IMR-90 (cell line): ENCODE measurements at regions not wholly inside any gene's neighbourhood (a gene's known extent, or its start where the extent isn't known, plus 50 kb on each side); places are given as distances from the start of the nearest gene placed in this dataset.
A peak's percentile ranks its signal among the peaks of the same experiment; 100 is the strongest.

ENCODE experiments used
- ATAC-seq: fragments of 200-7000 bp; cut with Tn5 transposase; 2 replicates; pipeline ENCODE4 v1.9.1; 2020; ENCODE audit warnings: low read depth, mild to moderate bottlenecking, moderate library complexity
- BruUV-seq: library from RNA; stranded (reverse); fragments of 400-500 nt; replicated peaks from 2 replicates; lab custom pipeline; 2021; lab: Mats Ljungman, UMichigan
- CTCF ChIA-PET: fragments of 300-600 bp; formaldehyde crosslinking; extraction: SDS; loops from one replicate; lab custom pipeline; 2021; ENCODE audit warnings: antibody characterized with exemption; lab: Yijun Ruan, JAX
- POLR2A ChIA-PET: fragments of 300-600 bp; sonication (Branson Sonifier 250); formaldehyde crosslinking; loops from one replicate; lab custom pipeline; 2022; ENCODE audit warnings: antibody characterized with exemption; ENCODE audit not compliant: unreplicated experiment; lab: Charles Lee
- DNase-seq: peaks from one replicate; pipeline ENCODE4 v3.0.0; 2013
- H2AFZ ChIP-seq: replicated peaks from 2 replicates; pipeline ENCODE3; 2013; ENCODE audit warnings: low read length, mild to moderate bottlenecking; ENCODE audit not compliant: poor library complexity
- H2AK5ac ChIP-seq: 2 replicates; pipeline ENCODE4 v1.6.1; 2013; ENCODE audit warnings: low read depth, low read length, inconsistent platforms
- H2AK9ac ChIP-seq: replicated peaks from 2 replicates; pipeline ENCODE3; 2013; ENCODE audit warnings: mild to moderate bottlenecking, low read depth, low read length, moderate library complexity; ENCODE audit not compliant: poor library complexity
- H2BK120ac ChIP-seq: 2 replicates; pipeline ENCODE4 v1.6.1; 2013; ENCODE audit warnings: low read depth, low read length, inconsistent platforms
- H2BK15ac ChIP-seq: 3 replicates; pipeline ENCODE4 v1.6.1; 2013; ENCODE audit warnings: low read depth, low read length, inconsistent platforms
- H2BK20ac ChIP-seq: 2 replicates; pipeline ENCODE4 v1.6.1; 2013; ENCODE audit warnings: low read depth, mild to moderate bottlenecking, inconsistent platforms, low read length, moderate library complexity
- H2BK5ac ChIP-seq: 2 replicates; pipeline ENCODE4 v1.6.1; 2013; ENCODE audit warnings: mild to moderate bottlenecking, low read depth, low read length, inconsistent platforms; ENCODE audit not compliant: poor library complexity, severe bottlenecking
- H3K14ac ChIP-seq: replicated peaks from 2 replicates; pipeline ENCODE4 v1.6.1; 2013; ENCODE audit warnings: low read depth, low read length, inconsistent platforms
- H3K18ac ChIP-seq: 2 replicates; pipeline ENCODE4 v1.6.1; 2013; ENCODE audit warnings: low read depth, low read length, control low read depth
- H3K23ac ChIP-seq: 2 replicates; pipeline ENCODE4 v1.6.1; 2013; ENCODE audit warnings: low read depth, low read length, inconsistent platforms
- H3K27ac ChIP-seq: 2 replicates; pipeline ENCODE4 v1.5.1; 2013; ENCODE audit warnings: mild to moderate bottlenecking, control low read depth, low read length; ENCODE audit not compliant: insufficient read depth
- H3K27me3 ChIP-seq: 2 replicates; pipeline ENCODE4 v1.6.1; 2013; ENCODE audit warnings: low read length; ENCODE audit not compliant: control insufficient read depth, insufficient read depth
- H3K36me3 ChIP-seq: 2 replicates; pipeline ENCODE4 v1.6.1; 2013; ENCODE audit warnings: low read length, mixed read lengths; ENCODE audit not compliant: control insufficient read depth, insufficient read depth
- H3K4ac ChIP-seq: 2 replicates; pipeline ENCODE4 v1.6.1; 2013; ENCODE audit warnings: low read depth, low read length, inconsistent platforms
- H3K4me1 ChIP-seq: 2 replicates; pipeline ENCODE4 v1.6.1; 2013; ENCODE audit warnings: low read length, mixed read lengths; ENCODE audit not compliant: control insufficient read depth, insufficient read depth
- H3K4me2 ChIP-seq: 2 replicates; pipeline ENCODE4 v1.6.1; 2013; ENCODE audit warnings: low read depth, mild to moderate bottlenecking, control low read depth, low read length, moderate library complexity
- H3K4me3 ChIP-seq: 2 replicates; pipeline ENCODE4 v1.5.1; 2013; ENCODE audit warnings: low read depth, mild to moderate bottlenecking, control low read depth, low read length, moderate library complexity; ENCODE audit not compliant: insufficient read depth
- H3K56ac ChIP-seq: 2 replicates; pipeline ENCODE4 v1.6.1; 2013; ENCODE audit warnings: low read length, inconsistent platforms; ENCODE audit not compliant: insufficient read depth; ENCODE audit errors: extremely low read depth
- H3K79me1 ChIP-seq, 2 experiments: 2 replicates each; pipeline ENCODE4 v1.6.1; 2013; ENCODE audit warnings: low read length in 2 of 2, inconsistent platforms in 1 of 2, low read depth in 1 of 2
- H3K9ac ChIP-seq: 2 replicates; pipeline ENCODE4 v1.6.1; 2013; ENCODE audit warnings: low read depth, low read length, control low read depth
- H3K9me1 ChIP-seq: 2 replicates; pipeline ENCODE4 v1.6.1; 2013; ENCODE audit warnings: low read length, inconsistent platforms; ENCODE audit not compliant: insufficient read depth
- H3K9me3 ChIP-seq: 2 replicates; pipeline ENCODE4 v1.6.1; 2013; ENCODE audit warnings: low read length; ENCODE audit not compliant: control insufficient read depth, insufficient read depth
- H4K20me1 ChIP-seq: 2 replicates; pipeline ENCODE4 v1.6.1; 2013; ENCODE audit warnings: low read length, inconsistent platforms; ENCODE audit not compliant: insufficient read depth
- H4K5ac ChIP-seq: 2 replicates; pipeline ENCODE4 v1.6.1; 2013; ENCODE audit warnings: mild to moderate bottlenecking, low read depth, low read length, control low read depth
- H4K8ac ChIP-seq, 2 experiments: 2 replicates each; pipeline ENCODE4 v1.6.1; 2013; ENCODE audit warnings: low read depth in 2 of 2, low read length in 2 of 2, control low read depth in 1 of 2, inconsistent platforms in 1 of 2
- H4K91ac ChIP-seq: 2 replicates; pipeline ENCODE4 v1.6.1; 2013; ENCODE audit warnings: low read depth, low read length, inconsistent platforms; ENCODE audit not compliant: insufficient read depth
- BHLHE40 ChIP-seq: fragments of 150-350 bp; IDR thresholded peaks from 2 replicates; pipeline ENCODE4 v1.6.1; 2016; ENCODE audit warnings: mild to moderate bottlenecking, low read depth, low read length
- CEBPB ChIP-seq: IDR thresholded peaks from 2 replicates; pipeline ENCODE4 v1.6.1; 2012; ENCODE audit warnings: low read depth, low read length, improper control_type of control experiment
- CHD1 ChIP-seq: IDR thresholded peaks from 2 replicates; pipeline ENCODE4 v1.6.1; 2012; ENCODE audit warnings: low read depth, low read length, improper control_type of control experiment
- ELK1 ChIP-seq: fragments of 150-350 bp; IDR thresholded peaks from 2 replicates; pipeline ENCODE4 v1.6.1; 2016; ENCODE audit warnings: low read depth, mild to moderate bottlenecking, low read length, moderate library complexity, borderline replicate concordance
- MAZ ChIP-seq: IDR thresholded peaks from 2 replicates; pipeline ENCODE4 v1.6.1; 2012; ENCODE audit warnings: low read depth, mild to moderate bottlenecking, low read length, improper control_type of control experiment, moderate library complexity, borderline replicate concordance
- NFE2L2 ChIP-seq: fragments of 150-350 bp; IDR thresholded peaks from 2 replicates; pipeline ENCODE4 v1.6.1; 2016; ENCODE audit warnings: low read depth, mild to moderate bottlenecking, low read length
- POLR2A ChIP-seq: IDR thresholded peaks from 2 replicates; pipeline ENCODE4 v1.6.1; 2012; ENCODE audit warnings: mild to moderate bottlenecking, low read depth, low read length
- RAD21 ChIP-seq: IDR thresholded peaks from 2 replicates; pipeline ENCODE4 v1.6.1; 2012; ENCODE audit warnings: low read length, improper control_type of control experiment
- RCOR1 ChIP-seq: IDR thresholded peaks from 2 replicates; pipeline ENCODE4 v1.6.1; 2012; ENCODE audit warnings: mild to moderate bottlenecking, low read length, improper control_type of control experiment; ENCODE audit not compliant: insufficient replicate concordance
- RFX5 ChIP-seq: IDR thresholded peaks from 2 replicates; pipeline ENCODE4 v1.8.0; 2012; ENCODE audit warnings: low read depth, mild to moderate bottlenecking, low read length, moderate library complexity
- WGBS, 2 experiments: methylation state at CpG; one replicate each; pipeline versions ENCODE4 v1.1.5 to v1.1.7; 2013; ENCODE audit warnings: missing lambda C conversion rate in 2 of 2; ENCODE audit not compliant: insufficient read length in 1 of 2; ENCODE audit errors: extremely low coverage in 2 of 2; 5-methylcytosine and 5-hydroxymethylcytosine counted together
- dilution Hi-C: fragments of 300-500 bp; cut with HindIII; formaldehyde crosslinking; loops from one replicate; pipeline ENCODE4 v1.14.3; 2018; ENCODE audit warnings: low sequenced_read_pairs; ENCODE audit not compliant: unreplicated experiment
- in situ Hi-C: fragments of 300-500 bp; cut with MboI; formaldehyde crosslinking; loops from 3 replicates; pipeline ENCODE4 v1.14.3; 2019; ENCODE audit warnings: low sequenced_read_pairs, inconsistent platforms, mixed read lengths
- intact Hi-C: fragments of 100-400 bp; cut with micrococcal nuclease; formaldehyde crosslinking; loops from 2 replicates; pipeline ENCODE4 v1.10.0; 2022
- TF ChIP-seq, protein P1 (sequence below): fragments of 150-350 bp; IDR thresholded peaks from 2 replicates; pipeline ENCODE4 v1.6.1; 2017; ENCODE audit warnings: mild to moderate bottlenecking, antibody characterized with exemption, low read length, low read depth
- TF ChIP-seq, protein P2 (sequence below): conservative IDR thresholded peaks from 2 replicates; pipeline ENCODE4 v1.5.1; 2012; ENCODE audit warnings: mild to moderate bottlenecking, low read depth, low read length, improper control_type of control experiment

GRCh38 chr14:40983604-40984003 lies 623.1 kb upstream of the LRFN5 start:
- H3K27me3 ChIP-seq, result no peaks in the 10 kb centered on the region
- peak; percentile 0 for DNase-seq
- WGBS, 2 experiments, result no CpG with 5 or more reads among the region's 3 CpGs
- no peak overlapping the region for H3K4me2 ChIP-seq
- no peak overlapping the region for H4K8ac ChIP-seq
- ChIA-PET CTCF (no interaction called here), POLR2A (no interaction called here)
- H2BK15ac ChIP-seq, result no peak overlapping the region
- no peak overlapping the region for H2BK5ac ChIP-seq
- H2BK120ac ChIP-seq, result no peak overlapping the region
- no peaks in the 10 kb centered on the region for H3K9me1 ChIP-seq
- BruUV-seq, result no TSS peak
- no peak overlapping the region for H2BK20ac ChIP-seq
- H3K36me3 ChIP-seq, result no peaks in the 10 kb centered on the region
- H3K9me3 ChIP-seq, result peaks cover 3% of the 10 kb centered on the region; the same call in 1 of the 2 replicates
- intact Hi-C loops (no loop called here), dilution Hi-C loops (no loop called here), in situ Hi-C loops (no loop called here)
- no peaks in the 10 kb centered on the region for H3K79me1 ChIP-seq
- no peak overlapping the region for H2AK9ac ChIP-seq
- no peak overlapping the region for H3K4me3 ChIP-seq
- no peak overlapping the region for H3K27ac ChIP-seq
- no peak overlapping the region for H4K5ac ChIP-seq
- H3K4me1 ChIP-seq, result no peaks in the 10 kb centered on the region
- H3K4ac ChIP-seq, result no peak overlapping the region
- no peak overlapping the region for H3K18ac ChIP-seq
- no peak overlapping the region for H2AK5ac ChIP-seq
- H3K23ac ChIP-seq, result no peak overlapping the region
- no peak overlapping the region for H3K56ac ChIP-seq
- H3K9ac ChIP-seq, result no peak overlapping the region
- no peak overlapping the region for H4K91ac ChIP-seq
- H3K14ac ChIP-seq, result no peak overlapping the region
- H4K20me1 ChIP-seq, result no peaks in the 10 kb centered on the region
- TF ChIP-seq NFE2L2, result no peak
- no peak for TF ChIP-seq CHD1
- TF ChIP-seq RFX5, result no peak
- TF ChIP-seq, protein P1, sequence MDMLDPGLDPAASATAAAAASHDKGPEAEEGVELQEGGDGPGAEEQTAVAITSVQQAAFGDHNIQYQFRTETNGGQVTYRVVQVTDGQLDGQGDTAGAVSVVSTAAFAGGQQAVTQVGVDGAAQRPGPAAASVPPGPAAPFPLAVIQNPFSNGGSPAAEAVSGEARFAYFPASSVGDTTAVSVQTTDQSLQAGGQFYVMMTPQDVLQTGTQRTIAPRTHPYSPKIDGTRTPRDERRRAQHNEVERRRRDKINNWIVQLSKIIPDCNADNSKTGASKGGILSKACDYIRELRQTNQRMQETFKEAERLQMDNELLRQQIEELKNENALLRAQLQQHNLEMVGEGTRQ, result no peak
- no peak for TF ChIP-seq BHLHE40
- no peak for TF ChIP-seq ELK1
- TF ChIP-seq RAD21, result no peak
- TF ChIP-seq CEBPB, result no peak
- TF ChIP-seq MAZ, result no peak
- TF ChIP-seq, protein P2, sequence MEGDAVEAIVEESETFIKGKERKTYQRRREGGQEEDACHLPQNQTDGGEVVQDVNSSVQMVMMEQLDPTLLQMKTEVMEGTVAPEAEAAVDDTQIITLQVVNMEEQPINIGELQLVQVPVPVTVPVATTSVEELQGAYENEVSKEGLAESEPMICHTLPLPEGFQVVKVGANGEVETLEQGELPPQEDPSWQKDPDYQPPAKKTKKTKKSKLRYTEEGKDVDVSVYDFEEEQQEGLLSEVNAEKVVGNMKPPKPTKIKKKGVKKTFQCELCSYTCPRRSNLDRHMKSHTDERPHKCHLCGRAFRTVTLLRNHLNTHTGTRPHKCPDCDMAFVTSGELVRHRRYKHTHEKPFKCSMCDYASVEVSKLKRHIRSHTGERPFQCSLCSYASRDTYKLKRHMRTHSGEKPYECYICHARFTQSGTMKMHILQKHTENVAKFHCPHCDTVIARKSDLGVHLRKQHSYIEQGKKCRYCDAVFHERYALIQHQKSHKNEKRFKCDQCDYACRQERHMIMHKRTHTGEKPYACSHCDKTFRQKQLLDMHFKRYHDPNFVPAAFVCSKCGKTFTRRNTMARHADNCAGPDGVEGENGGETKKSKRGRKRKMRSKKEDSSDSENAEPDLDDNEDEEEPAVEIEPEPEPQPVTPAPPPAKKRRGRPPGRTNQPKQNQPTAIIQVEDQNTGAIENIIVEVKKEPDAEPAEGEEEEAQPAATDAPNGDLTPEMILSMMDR, result no peak
- TF ChIP-seq RCOR1, result no peak
- TF ChIP-seq POLR2A, result no peak
- no peak overlapping the region for H2AFZ ChIP-seq
- ATAC-seq, result no peak
